Stimulated activated CD4-positive, alpha-beta T cell treated with anti-CD3 and anti-CD28 coated beads, Interleukin-4, amount 100 ng/mL, for 48 hours (primary cell): ENCODE measurements at regions not wholly inside any gene's neighbourhood (a gene's known extent, or its start where the extent isn't known, plus 50 kb on each side); places are given as distances from the start of the nearest gene placed in this dataset.
"Not testable (repeated sequence)": the region's sequence is repeated elsewhere in the genome, so short reads cannot be mapped to it uniquely, and the experiment has no call there.

Source experiments
- DNase-seq, 2 donors: peaks; one replicate each; pipeline ENCODE4 v3.0.0-alpha.2; 2020; ENCODE audit warnings: low read depth in 2 of 2

GRCh38 chr3:147471741-147472140 is 62.6 kb downstream of the ZIC1 start:
- DNase-seq = no peak

GRCh38 chr3:147472846-147473245 is 63.7 kb downstream of the ZIC1 start:
- DNase-seq = no peak

GRCh38 chr3:147483145-147483544 is 74.0 kb downstream of the ZIC1 start:
- no peak for DNase-seq

- no peak for DNase-seq
Measured at GRCh38 chr3:147483578-147483977, 74.4 kb downstream of the ZIC1 start.

GRCh38 chr3:147493065-147493464 is 83.9 kb downstream of the ZIC1 start:
- no peak for DNase-seq

GRCh38 chr3:147493666-147494065 is 84.5 kb downstream of the ZIC1 start:
- DNase-seq = no peak

- no peak for DNase-seq
Measured at GRCh38 chr3:147497286-147497685, 88.1 kb downstream of the ZIC1 start.

GRCh38 chr3:147507638-147508286 is 98.6 kb downstream of the ZIC1 start:
- DNase-seq = no peak

- DNase-seq = no peak
Measured at GRCh38 chr3:147509448-147509847, 100.3 kb downstream of the ZIC1 start.

- no peak for DNase-seq
Measured at GRCh38 chr3:147513785-147514184, 104.6 kb downstream of the ZIC1 start.

GRCh38 chr3:147514366-147515160 is 105.4 kb downstream of the ZIC1 start:
- DNase-seq = no peak

- DNase-seq = no peak
Measured at GRCh38 chr3:147518465-147518864, 109.3 kb downstream of the ZIC1 start.

- no peak for DNase-seq
Measured at GRCh38 chr3:147521646-147522045, 112.5 kb downstream of the ZIC1 start.

GRCh38 chr3:147522780-147523179 is 113.6 kb downstream of the ZIC1 start:
- DNase-seq = not testable (repeated sequence)

GRCh38 chr3:147529551-147529950 is 120.4 kb downstream of the ZIC1 start:
- no peak for DNase-seq

- no peak for DNase-seq
Measured at GRCh38 chr3:147538034-147538433, 128.9 kb downstream of the ZIC1 start.

- no peak for DNase-seq
Measured at GRCh38 chr3:147540921-147541320, 131.8 kb downstream of the ZIC1 start.

GRCh38 chr3:147544290-147544689 is 135.1 kb downstream of the ZIC1 start:
- DNase-seq = no peak

GRCh38 chr3:147551491-147551890 is 142.3 kb downstream of the ZIC1 start:
- DNase-seq = no peak

- DNase-seq = no peak
Measured at GRCh38 chr3:147554332-147554731, 145.2 kb downstream of the ZIC1 start.

- no peak for DNase-seq
Measured at GRCh38 chr3:147572970-147573340, 163.8 kb downstream of the ZIC1 start.

GRCh38 chr3:147574621-147575020 is 165.5 kb downstream of the ZIC1 start:
- no peak for DNase-seq

GRCh38 chr3:147575391-147575790 is 166.2 kb downstream of the ZIC1 start:
- no peak for DNase-seq
